GM23338 (cell line): ENCODE measurements at regions not wholly inside any gene's neighbourhood (a gene's known extent, or its start where the extent isn't known, plus 50 kb on each side); places are given as distances from the start of the nearest gene placed in this dataset.

Experiments used
- ATAC-seq: fragments of 200-7000 bp; cut with Tn5 transposase; 3 replicates; pipeline ENCODE4 v1.9.1; 2020
- DNase-seq: peaks from one replicate; pipeline ENCODE4 v3.0.0-alpha.2; 2015; ENCODE audit warnings: low spot score
- H2AFZ ChIP-seq: fragments of 200-600 bp; sonication (generic); 2 replicates; pipeline ENCODE4 v1.8.0; 2016; ENCODE audit warnings: antibody characterized with exemption, mild to moderate bottlenecking, moderate library complexity
- H3F3A ChIP-seq: fragments of 200-600 bp; sonication (generic); replicated peaks from 2 replicates; pipeline ENCODE4 v1.8.0; 2017; ENCODE audit warnings: antibody characterized with exemption, mixed run types, low read depth
- H3K27ac ChIP-seq: fragments of 200-600 bp; sonication (generic); 2 replicates; pipeline ENCODE4 v1.6.1; 2016; ENCODE audit warnings: low read depth
- H3K27me3 ChIP-seq: fragments of 200-600 bp; sonication (generic); 2 replicates; pipeline ENCODE4 v1.8.0; 2016; ENCODE audit warnings: mild to moderate bottlenecking, mixed run types, moderate library complexity; ENCODE audit not compliant: insufficient read depth
- H3K36me3 ChIP-seq: fragments of 200-600 bp; sonication (generic); 2 replicates; pipeline ENCODE4 v1.8.0; 2016; ENCODE audit warnings: mild to moderate bottlenecking; ENCODE audit not compliant: insufficient read depth
- H3K4me1 ChIP-seq: fragments of 200-600 bp; sonication (generic); 2 replicates; pipeline ENCODE4 v1.8.0; 2016; ENCODE audit warnings: mild to moderate bottlenecking, moderate library complexity; ENCODE audit not compliant: insufficient read depth
- H3K4me2 ChIP-seq: fragments of 200-600 bp; sonication (generic); 2 replicates; pipeline ENCODE4 v1.7.1; 2017; ENCODE audit warnings: mixed run types
- H3K4me3 ChIP-seq: fragments of 200-600 bp; sonication (generic); 2 replicates; pipeline ENCODE4 v1.6.1; 2016; ENCODE audit warnings: mixed run types
- H3K79me2 ChIP-seq: fragments of 200-600 bp; sonication (generic); replicated peaks from 2 replicates; pipeline ENCODE4 v1.8.0; 2017; ENCODE audit warnings: mild to moderate bottlenecking; ENCODE audit not compliant: insufficient read depth
- H3K9me2 ChIP-seq: fragments of 200-600 bp; sonication (generic); 2 replicates; pipeline ENCODE4 v1.8.0; 2017; ENCODE audit not compliant: insufficient read depth
- H4K20me1 ChIP-seq: fragments of 200-600 bp; sonication (generic); replicated peaks from 2 replicates; pipeline ENCODE4 v1.8.0; 2017; ENCODE audit warnings: mild to moderate bottlenecking; ENCODE audit not compliant: insufficient read depth
- H3K27ac Mint-ChIP-seq: 2 replicates; pipeline ENCODE4 v1.8.0; 2020; ENCODE audit warnings: inconsistent platforms, mild to moderate bottlenecking, moderate library complexity, mixed read lengths
- H3K27me3 Mint-ChIP-seq: 3 replicates; pipeline ENCODE4 v1.8.0; 2022; ENCODE audit warnings: low read depth, mild to moderate bottlenecking, moderate library complexity, mixed read lengths, inconsistent platforms; ENCODE audit not compliant: insufficient read depth, poor library complexity
- H3K36me3 Mint-ChIP-seq: 3 replicates; pipeline ENCODE4 v1.8.0; 2021; ENCODE audit warnings: low read depth, mild to moderate bottlenecking, inconsistent platforms, moderate library complexity, mixed read lengths
- H3K4me1 Mint-ChIP-seq: 3 replicates; pipeline ENCODE4 v1.8.0; 2020; ENCODE audit warnings: mild to moderate bottlenecking, inconsistent platforms, mixed read lengths
- H3K4me3 Mint-ChIP-seq: 3 replicates; pipeline ENCODE4 v1.8.0; 2021; ENCODE audit warnings: moderate library complexity, mild to moderate bottlenecking, inconsistent platforms, mixed read lengths
- H3K9me3 Mint-ChIP-seq: 3 replicates; pipeline ENCODE4 v1.8.0; 2020; ENCODE audit warnings: moderate library complexity, mild to moderate bottlenecking, inconsistent platforms, mixed read lengths
- CREB1 ChIP-seq: fragments of 250-450 bp; sonication (Bioruptor Pico); IDR thresholded peaks from 2 replicates; pipeline ENCODE4 v1.5.0; 2020; ENCODE audit warnings: low read depth, mild to moderate bottlenecking, moderate library complexity
- EZH2 ChIP-seq: fragments of 200-600 bp; sonication (generic); IDR thresholded peaks from one replicate; pipeline ENCODE4 v1.8.0; 2017; ENCODE audit warnings: antibody characterized with exemption, mild to moderate bottlenecking, low read depth; ENCODE audit not compliant: unreplicated experiment
- EZH2phosphoT487 ChIP-seq: fragments of 200-600 bp; sonication (generic); IDR thresholded peaks from one replicate; pipeline ENCODE4 v1.8.1; 2018; ENCODE audit warnings: antibody characterized with exemption; ENCODE audit not compliant: unreplicated experiment
- JUNB ChIP-seq: IDR thresholded peaks from one replicate; pipeline ENCODE4 v1.6.1; 2016; ENCODE audit warnings: antibody characterized with exemption; ENCODE audit not compliant: unreplicated experiment
- NANOG ChIP-seq: IDR thresholded peaks from 2 replicates; pipeline ENCODE4 v1.6.1; 2016; ENCODE audit warnings: antibody characterized with exemption, borderline replicate concordance
- POLR2AphosphoS5 ChIP-seq: IDR thresholded peaks from 2 replicates; pipeline ENCODE4 v1.6.1; 2016; ENCODE audit warnings: antibody characterized with exemption, low read depth
- STAT1 ChIP-seq: IDR thresholded peaks from one replicate; pipeline ENCODE4 v1.6.1; 2016; ENCODE audit warnings: antibody characterized with exemption; ENCODE audit not compliant: unreplicated experiment
- ZNF114 ChIP-seq: fragments of 250-450 bp; sonication (Bioruptor Pico); IDR thresholded peaks from 2 replicates; pipeline ENCODE4 v1.5.0; 2020; ENCODE audit warnings: mild to moderate bottlenecking, moderate library complexity
- ZNF331 ChIP-seq: fragments of 250-450 bp; sonication (Bioruptor Pico); IDR thresholded peaks from 2 replicates; pipeline ENCODE4 v1.5.0; 2020; ENCODE audit warnings: low read depth, mild to moderate bottlenecking, moderate library complexity
- TF ChIP-seq, protein P1 (sequence below): IDR thresholded peaks from 2 replicates; pipeline ENCODE4 v1.6.1; 2016; ENCODE audit warnings: antibody characterized with exemption
- TF ChIP-seq, protein P2 (sequence below), 2 experiments: fragments of 200-600 bp in 1 of 2; sonication (generic) in 1 of 2; conservative IDR thresholded peaks; 2 replicates each; pipeline versions ENCODE4 v1.5.1 to v1.6.1; 2016 to 2017; ENCODE audit warnings: antibody characterized with exemption in 2 of 2, low read depth in 2 of 2, mild to moderate bottlenecking in 2 of 2, moderate library complexity in 1 of 2
- TF ChIP-seq, protein P3 (sequence below): IDR thresholded peaks from one replicate; pipeline ENCODE4 v1.6.1; 2018; ENCODE audit warnings: antibody characterized with exemption; ENCODE audit not compliant: unreplicated experiment
- TF ChIP-seq, protein P4 (sequence below): fragments of 250-450 bp; sonication (Bioruptor Pico); IDR thresholded peaks from 2 replicates; pipeline ENCODE4 v1.5.0; 2020; ENCODE audit warnings: mild to moderate bottlenecking, moderate library complexity

DNA sequence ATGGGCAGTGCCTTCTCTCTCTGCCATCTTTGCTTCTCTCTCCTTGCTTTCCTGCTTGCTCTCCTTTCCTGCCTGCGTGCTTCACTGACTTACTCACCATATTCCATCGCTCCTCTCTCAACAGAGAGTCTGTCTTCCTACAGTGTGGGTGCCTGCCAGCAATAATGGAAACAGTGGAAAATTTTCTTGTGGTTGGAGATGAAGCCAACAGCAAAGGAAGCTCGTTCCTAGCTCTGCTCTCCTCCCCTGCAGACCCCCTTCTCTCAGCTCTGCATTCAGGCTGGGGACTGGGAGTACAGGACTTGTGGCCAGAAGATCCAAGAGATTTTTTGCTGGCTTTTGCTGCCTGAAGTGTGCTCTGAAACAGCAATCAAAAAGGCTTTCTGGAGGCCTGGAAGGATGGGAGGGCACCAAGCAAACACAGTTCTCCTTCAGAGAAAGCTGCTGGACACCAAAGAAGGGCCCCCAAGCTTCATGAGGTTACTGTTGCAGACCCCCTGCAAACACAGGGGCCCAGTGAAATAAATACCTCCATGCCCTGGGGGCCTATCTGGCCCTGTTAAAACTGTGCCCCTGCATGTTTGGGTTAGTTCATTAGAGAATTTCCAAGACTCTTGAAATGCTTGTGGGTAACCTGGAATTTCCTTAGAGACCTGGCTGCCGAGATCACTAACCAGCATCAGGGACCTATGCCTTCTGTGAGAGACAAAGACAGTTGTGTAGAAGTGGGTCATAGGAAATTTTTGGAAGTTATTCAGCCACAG lies 149.9 kb upstream of the RASGRP1 start:
- Histone ChIP-seq H3K36me3 (no peaks in the 10 kb centered on the region), H2AFZ (no peak overlapping the region), H4K20me1 (no peaks in the 10 kb centered on the region), H3F3A (no peaks in the 10 kb centered on the region), H3K27ac (no peak overlapping the region), H3K4me1 (peaks cover 4% of the 10 kb centered on the region; the same call in 1 of the 2 replicates), H3K4me3 (no peak overlapping the region), H3K27me3 (no peaks in the 10 kb centered on the region), H3K4me2 (no peak overlapping the region), H3K9me2 (no peaks in the 10 kb centered on the region), H3K79me2 (no peaks in the 10 kb centered on the region)
- no peaks in the 10 kb centered on the region for H3K36me3 Mint-ChIP-seq
- no peak overlapping the region for H3K4me3 Mint-ChIP-seq
- H3K9me3 Mint-ChIP-seq: no peaks in the 10 kb centered on the region; the same call in 2 of the 3 replicates
- TF ChIP-seq POLR2AphosphoS5 (no peak), NANOG (no peak), EZH2phosphoT487 (no peak), CREB1 (no peak), STAT1 (no peak), JUNB (no peak), EZH2 (no peak), ZNF331 (CRISPR knock-in tag) (no peak), ZNF114 (CRISPR knock-in tag) (no peak)
- TF ChIP-seq, protein P1, sequence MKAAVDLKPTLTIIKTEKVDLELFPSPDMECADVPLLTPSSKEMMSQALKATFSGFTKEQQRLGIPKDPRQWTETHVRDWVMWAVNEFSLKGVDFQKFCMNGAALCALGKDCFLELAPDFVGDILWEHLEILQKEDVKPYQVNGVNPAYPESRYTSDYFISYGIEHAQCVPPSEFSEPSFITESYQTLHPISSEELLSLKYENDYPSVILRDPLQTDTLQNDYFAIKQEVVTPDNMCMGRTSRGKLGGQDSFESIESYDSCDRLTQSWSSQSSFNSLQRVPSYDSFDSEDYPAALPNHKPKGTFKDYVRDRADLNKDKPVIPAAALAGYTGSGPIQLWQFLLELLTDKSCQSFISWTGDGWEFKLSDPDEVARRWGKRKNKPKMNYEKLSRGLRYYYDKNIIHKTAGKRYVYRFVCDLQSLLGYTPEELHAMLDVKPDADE: no peak
- TF ChIP-seq, protein P2, sequence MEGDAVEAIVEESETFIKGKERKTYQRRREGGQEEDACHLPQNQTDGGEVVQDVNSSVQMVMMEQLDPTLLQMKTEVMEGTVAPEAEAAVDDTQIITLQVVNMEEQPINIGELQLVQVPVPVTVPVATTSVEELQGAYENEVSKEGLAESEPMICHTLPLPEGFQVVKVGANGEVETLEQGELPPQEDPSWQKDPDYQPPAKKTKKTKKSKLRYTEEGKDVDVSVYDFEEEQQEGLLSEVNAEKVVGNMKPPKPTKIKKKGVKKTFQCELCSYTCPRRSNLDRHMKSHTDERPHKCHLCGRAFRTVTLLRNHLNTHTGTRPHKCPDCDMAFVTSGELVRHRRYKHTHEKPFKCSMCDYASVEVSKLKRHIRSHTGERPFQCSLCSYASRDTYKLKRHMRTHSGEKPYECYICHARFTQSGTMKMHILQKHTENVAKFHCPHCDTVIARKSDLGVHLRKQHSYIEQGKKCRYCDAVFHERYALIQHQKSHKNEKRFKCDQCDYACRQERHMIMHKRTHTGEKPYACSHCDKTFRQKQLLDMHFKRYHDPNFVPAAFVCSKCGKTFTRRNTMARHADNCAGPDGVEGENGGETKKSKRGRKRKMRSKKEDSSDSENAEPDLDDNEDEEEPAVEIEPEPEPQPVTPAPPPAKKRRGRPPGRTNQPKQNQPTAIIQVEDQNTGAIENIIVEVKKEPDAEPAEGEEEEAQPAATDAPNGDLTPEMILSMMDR (conservative IDR thresholded peaks at IDR 0.05; ENCODE audit: low read depth in 2 of 2): no peak
- TF ChIP-seq, protein P3, sequence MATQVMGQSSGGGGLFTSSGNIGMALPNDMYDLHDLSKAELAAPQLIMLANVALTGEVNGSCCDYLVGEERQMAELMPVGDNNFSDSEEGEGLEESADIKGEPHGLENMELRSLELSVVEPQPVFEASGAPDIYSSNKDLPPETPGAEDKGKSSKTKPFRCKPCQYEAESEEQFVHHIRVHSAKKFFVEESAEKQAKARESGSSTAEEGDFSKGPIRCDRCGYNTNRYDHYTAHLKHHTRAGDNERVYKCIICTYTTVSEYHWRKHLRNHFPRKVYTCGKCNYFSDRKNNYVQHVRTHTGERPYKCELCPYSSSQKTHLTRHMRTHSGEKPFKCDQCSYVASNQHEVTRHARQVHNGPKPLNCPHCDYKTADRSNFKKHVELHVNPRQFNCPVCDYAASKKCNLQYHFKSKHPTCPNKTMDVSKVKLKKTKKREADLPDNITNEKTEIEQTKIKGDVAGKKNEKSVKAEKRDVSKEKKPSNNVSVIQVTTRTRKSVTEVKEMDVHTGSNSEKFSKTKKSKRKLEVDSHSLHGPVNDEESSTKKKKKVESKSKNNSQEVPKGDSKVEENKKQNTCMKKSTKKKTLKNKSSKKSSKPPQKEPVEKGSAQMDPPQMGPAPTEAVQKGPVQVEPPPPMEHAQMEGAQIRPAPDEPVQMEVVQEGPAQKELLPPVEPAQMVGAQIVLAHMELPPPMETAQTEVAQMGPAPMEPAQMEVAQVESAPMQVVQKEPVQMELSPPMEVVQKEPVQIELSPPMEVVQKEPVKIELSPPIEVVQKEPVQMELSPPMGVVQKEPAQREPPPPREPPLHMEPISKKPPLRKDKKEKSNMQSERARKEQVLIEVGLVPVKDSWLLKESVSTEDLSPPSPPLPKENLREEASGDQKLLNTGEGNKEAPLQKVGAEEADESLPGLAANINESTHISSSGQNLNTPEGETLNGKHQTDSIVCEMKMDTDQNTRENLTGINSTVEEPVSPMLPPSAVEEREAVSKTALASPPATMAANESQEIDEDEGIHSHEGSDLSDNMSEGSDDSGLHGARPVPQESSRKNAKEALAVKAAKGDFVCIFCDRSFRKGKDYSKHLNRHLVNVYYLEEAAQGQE: no peak
- TF ChIP-seq, protein P4, sequence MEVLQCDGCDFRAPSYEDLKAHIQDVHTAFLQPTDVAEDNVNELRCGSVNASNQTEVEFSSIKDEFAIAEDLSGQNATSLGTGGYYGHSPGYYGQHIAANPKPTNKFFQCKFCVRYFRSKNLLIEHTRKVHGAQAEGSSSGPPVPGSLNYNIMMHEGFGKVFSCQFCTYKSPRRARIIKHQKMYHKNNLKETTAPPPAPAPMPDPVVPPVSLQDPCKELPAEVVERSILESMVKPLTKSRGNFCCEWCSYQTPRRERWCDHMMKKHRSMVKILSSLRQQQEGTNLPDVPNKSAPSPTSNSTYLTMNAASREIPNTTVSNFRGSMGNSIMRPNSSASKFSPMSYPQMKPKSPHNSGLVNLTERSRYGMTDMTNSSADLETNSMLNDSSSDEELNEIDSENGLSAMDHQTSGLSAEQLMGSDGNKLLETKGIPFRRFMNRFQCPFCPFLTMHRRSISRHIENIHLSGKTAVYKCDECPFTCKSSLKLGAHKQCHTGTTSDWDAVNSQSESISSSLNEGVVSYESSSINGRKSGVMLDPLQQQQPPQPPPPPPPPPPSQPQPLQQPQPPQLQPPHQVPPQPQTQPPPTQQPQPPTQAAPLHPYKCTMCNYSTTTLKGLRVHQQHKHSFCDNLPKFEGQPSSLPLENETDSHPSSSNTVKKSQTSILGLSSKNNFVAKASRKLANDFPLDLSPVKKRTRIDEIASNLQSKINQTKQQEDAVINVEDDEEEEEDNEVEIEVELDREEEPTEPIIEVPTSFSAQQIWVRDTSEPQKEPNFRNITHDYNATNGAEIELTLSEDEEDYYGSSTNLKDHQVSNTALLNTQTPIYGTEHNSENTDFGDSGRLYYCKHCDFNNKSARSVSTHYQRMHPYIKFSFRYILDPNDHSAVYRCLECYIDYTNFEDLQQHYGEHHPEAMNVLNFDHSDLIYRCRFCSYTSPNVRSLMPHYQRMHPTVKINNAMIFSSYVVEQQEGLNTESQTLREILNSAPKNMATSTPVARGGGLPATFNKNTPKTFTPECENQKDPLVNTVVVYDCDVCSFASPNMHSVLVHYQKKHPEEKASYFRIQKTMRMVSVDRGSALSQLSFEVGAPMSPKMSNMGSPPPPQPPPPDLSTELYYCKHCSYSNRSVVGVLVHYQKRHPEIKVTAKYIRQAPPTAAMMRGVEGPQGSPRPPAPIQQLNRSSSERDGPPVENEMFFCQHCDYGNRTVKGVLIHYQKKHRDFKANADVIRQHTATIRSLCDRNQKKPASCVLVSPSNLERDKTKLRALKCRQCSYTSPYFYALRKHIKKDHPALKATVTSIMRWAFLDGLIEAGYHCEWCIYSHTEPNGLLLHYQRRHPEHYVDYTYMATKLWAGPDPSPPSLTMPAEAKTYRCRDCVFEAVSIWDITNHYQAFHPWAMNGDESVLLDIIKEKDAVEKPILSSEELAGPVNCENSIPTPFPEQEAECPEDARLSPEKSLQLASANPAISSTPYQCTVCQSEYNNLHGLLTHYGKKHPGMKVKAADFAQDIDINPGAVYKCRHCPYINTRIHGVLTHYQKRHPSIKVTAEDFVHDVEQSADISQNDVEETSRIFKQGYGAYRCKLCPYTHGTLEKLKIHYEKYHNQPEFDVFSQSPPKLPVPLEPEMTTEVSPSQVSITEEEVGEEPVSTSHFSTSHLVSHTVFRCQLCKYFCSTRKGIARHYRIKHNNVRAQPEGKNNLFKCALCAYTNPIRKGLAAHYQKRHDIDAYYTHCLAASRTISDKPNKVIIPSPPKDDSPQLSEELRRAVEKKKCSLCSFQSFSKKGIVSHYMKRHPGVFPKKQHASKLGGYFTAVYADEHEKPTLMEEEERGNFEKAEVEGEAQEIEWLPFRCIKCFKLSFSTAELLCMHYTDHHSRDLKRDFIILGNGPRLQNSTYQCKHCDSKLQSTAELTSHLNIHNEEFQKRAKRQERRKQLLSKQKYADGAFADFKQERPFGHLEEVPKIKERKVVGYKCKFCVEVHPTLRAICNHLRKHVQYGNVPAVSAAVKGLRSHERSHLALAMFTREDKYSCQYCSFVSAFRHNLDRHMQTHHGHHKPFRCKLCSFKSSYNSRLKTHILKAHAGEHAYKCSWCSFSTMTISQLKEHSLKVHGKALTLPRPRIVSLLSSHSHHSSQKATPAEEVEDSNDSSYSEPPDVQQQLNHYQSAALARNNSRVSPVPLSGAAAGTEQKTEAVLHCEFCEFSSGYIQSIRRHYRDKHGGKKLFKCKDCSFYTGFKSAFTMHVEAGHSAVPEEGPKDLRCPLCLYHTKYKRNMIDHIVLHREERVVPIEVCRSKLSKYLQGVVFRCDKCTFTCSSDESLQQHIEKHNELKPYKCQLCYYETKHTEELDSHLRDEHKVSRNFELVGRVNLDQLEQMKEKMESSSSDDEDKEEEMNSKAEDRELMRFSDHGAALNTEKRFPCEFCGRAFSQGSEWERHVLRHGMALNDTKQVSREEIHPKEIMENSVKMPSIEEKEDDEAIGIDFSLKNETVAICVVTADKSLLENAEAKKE (CRISPR knock-in tag): no peak
- DNase-seq (no peak), ATAC-seq (no peak)
- peaks cover 4% of the 10 kb centered on the region for H3K27me3 Mint-ChIP-seq
- peaks cover 5% of the 10 kb centered on the region; the same call in 2 of the 3 replicates for H3K4me1 Mint-ChIP-seq
- no peak overlapping the region for H3K27ac Mint-ChIP-seq
